Activated CD4-positive, CD25-positive, alpha-beta regulatory T cell treated with anti-CD3 and anti-CD28 coated beads, Interleukin-2, amount 50 U/mL, for 24 hours (primary cell): ENCODE measurements at regions not wholly inside any gene's neighbourhood (a gene's known extent, or its start where the extent isn't known, plus 50 kb on each side); places are given as distances from the start of the nearest gene placed in this dataset.

Experiments
- ATAC-seq, 2 donors: fragments of 150-1000 bp; cut with Tn5 transposase; one replicate each; pipeline ENCODE4 v1.10.0; 2021; ENCODE audit warnings: mild to moderate bottlenecking in 1 of 2, moderate library complexity in 1 of 2

DNA sequence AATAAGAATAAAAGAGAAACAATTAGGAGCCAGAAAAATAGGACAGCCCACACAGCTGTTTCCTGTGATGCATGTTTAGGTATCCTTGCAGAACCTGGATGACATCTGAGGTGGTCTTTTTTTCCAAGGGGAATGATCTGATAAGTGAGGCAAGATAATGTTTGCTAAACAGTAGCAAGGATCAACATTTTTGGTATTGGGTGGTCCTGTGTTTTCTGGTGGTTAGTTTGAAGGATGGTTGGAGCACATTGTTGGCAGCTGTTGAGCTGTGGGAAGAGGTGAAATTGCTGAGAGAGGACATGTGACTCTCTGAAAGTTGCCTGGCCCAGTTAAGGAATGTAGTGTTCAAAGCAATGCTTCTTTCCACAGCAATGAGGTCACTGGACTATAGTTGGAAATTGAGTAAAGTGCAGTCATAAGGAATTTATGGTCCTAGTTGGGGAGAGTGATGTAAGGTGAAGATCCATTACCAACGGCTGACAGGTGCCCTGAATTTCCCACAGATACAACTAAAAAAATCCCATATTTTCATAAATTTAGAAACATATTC is 270.2 kb upstream of the IMPG1 start:
- ATAC-seq: no peak

DNA sequence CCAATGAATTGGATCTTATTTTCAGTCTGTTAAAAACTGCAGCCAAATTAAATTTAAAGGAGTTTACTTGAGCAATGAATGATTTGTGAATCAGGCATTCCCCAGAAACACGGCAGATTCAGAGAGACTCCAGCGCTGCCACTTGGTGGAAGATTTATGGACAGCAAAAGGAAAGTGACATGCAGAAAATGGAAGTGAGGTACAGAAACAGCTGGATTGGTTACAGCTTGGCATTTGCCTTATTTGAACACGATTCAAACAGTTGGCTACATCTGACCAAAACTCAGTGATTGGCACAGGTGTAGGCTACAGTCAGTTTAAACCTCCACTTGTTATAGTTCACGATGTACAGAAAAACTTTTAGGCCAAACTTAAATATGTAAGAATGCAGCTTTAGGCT is 257.6 kb upstream of the IMPG1 start:
- ATAC-seq: no peak

DNA sequence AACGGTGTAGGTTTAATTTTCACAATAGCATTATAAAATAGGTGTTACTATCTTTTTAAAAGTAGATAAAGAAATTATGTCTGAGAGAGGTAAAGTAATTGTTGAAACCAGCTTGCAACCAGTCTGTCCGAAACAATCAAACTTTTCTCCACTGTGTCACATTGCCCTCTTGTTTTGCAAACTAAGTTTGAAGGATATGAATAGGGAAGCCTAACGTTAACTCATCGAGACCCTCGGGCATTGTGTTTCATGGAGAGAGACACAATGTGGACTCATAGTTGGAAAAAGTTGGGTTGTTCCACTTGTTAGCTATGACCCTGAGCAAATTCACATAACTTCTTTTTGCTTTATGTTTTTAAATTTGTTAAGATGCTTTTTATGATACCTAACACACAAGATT is 254.4 kb upstream of the IMPG1 start:
- ATAC-seq: no peak
